HCT116 (cell line): ENCODE measurements at regions not wholly inside any gene's neighbourhood (a gene's known extent, or its start where the extent isn't known, plus 50 kb on each side); places are given as distances from the start of the nearest gene placed in this dataset.

Experiments
- ATAC-seq: fragments of 200-7000 bp; cut with Tn5 transposase; 2 replicates; pipeline ENCODE4 v1.9.1; 2020; ENCODE audit warnings: mild to moderate bottlenecking, moderate library complexity
- BruUV-seq: library from RNA; stranded (reverse); fragments of 400-500 nt; replicated peaks from 2 replicates; lab custom pipeline; 2021; lab: Mats Ljungman, UMichigan
- CTCF ChIA-PET: fragments of 300-600 bp; sonication (Branson Sonifier 250); formaldehyde crosslinking; loops from one replicate; lab custom pipeline; 2021; ENCODE audit warnings: antibody characterized with exemption; lab: Charles Lee
- POLR2A ChIA-PET: fragments of 300-600, 350-600 bp; sonication (Branson Sonifier 250); formaldehyde crosslinking; loops from one replicate; lab custom pipeline; 2021; ENCODE audit warnings: antibody characterized with exemption; lab: Charles Lee
- RAD21 ChIA-PET, 2 experiments: fragments of 300-600 bp; sonication (Branson Sonifier 250); formaldehyde crosslinking; loops; one replicate each; lab custom pipeline; 2023; ENCODE audit warnings: low total read pairs in 2 of 2; ENCODE audit not compliant: uncharacterized antibody in 2 of 2, unreplicated experiment in 2 of 2, low non-redundant PET in 1 of 2; lab: Charles Lee
- DNase-seq: peaks from one replicate; pipeline ENCODE4 v3.0.0-alpha.2; 2010; ENCODE audit warnings: low read depth, low spot score
- H2AFZ ChIP-seq: fragments of 200-600 bp; shearing (Covaris generic), sonication (generic); 2 replicates; pipeline ENCODE4 v1.6.1; 2017; ENCODE audit warnings: low read depth, mixed run types, mixed read lengths, antibody characterized with exemption, low read length; ENCODE audit not compliant: poor library complexity, severe bottlenecking
- H3K27ac ChIP-seq: 2 replicates; pipeline ENCODE4 v1.5.1; 2012; ENCODE audit warnings: low read depth, low read length
- H3K27me3 ChIP-seq: fragments of 200-600 bp; sonication (generic); 2 replicates; pipeline ENCODE4 v1.6.1; 2016; ENCODE audit warnings: mixed run types, low read length, mixed read lengths; ENCODE audit not compliant: insufficient read depth
- H3K36me3 ChIP-seq, 2 experiments: fragments of 200-500 bp in 1 of 2; fragments of 200-600 bp in 1 of 2; sonication (Bioruptor generic) in 1 of 2; sonication (generic) in 1 of 2; 2 replicates each; pipeline versions ENCODE4 v1.5.1 to v1.6.1; 2014 to 2016; ENCODE audit warnings: low read length in 2 of 2, inconsistent platforms in 1 of 2, mixed read lengths in 1 of 2, mixed run types in 1 of 2; ENCODE audit not compliant: insufficient read depth in 2 of 2, control insufficient read depth in 1 of 2
- H3K4me1 ChIP-seq, 2 experiments: fragments of 200-600 bp in 1 of 2; sonication (generic) in 1 of 2; 2 replicates each; pipeline versions ENCODE4 v1.5.1 to v1.6.1; 2012 to 2017; ENCODE audit warnings: low read length in 2 of 2, inconsistent platforms in 1 of 2, mild to moderate bottlenecking in 1 of 2, mixed read lengths in 1 of 2, mixed run types in 1 of 2, moderate library complexity in 1 of 2; ENCODE audit not compliant: insufficient read depth in 2 of 2, control insufficient read depth in 1 of 2
- H3K4me2 ChIP-seq: fragments of 200-600 bp; sonication (generic); 2 replicates; pipeline ENCODE4 v1.6.1; 2017; ENCODE audit warnings: mixed run types, low read length, mixed read lengths
- H3K4me3 ChIP-seq, 2 experiments: fragments of 200-600 bp in 1 of 2; sonication (generic) in 1 of 2; replicated peaks in 1 of 2; 2 replicates each; pipeline ENCODE4 v1.5.1; 2011 to 2016; ENCODE audit warnings: low read length in 2 of 2, control low read depth in 1 of 2, low read depth in 1 of 2, mild to moderate bottlenecking in 1 of 2, mixed read lengths in 1 of 2, mixed run types in 1 of 2
- H3K79me2 ChIP-seq: fragments of 200-600 bp; sonication (generic); 2 replicates; pipeline ENCODE4 v1.6.1; 2017; ENCODE audit warnings: mild to moderate bottlenecking, mixed run types, low read length, moderate library complexity, mixed read lengths; ENCODE audit not compliant: insufficient read depth
- H3K9ac ChIP-seq: fragments of 200-600 bp; sonication (generic); 2 replicates; pipeline ENCODE4 v1.6.1; 2016; ENCODE audit warnings: low read length, mixed read lengths
- H3K9me2 ChIP-seq: fragments of 200-600 bp; sonication (generic), shearing (Covaris generic); 2 replicates; pipeline ENCODE4 v1.6.1; 2017; ENCODE audit warnings: mixed run types, mild to moderate bottlenecking, moderate library complexity; ENCODE audit not compliant: insufficient read depth
- H3K9me3 ChIP-seq, 2 experiments: fragments of 200-500 bp in 1 of 2; fragments of 200-600 bp in 1 of 2; sonication (Bioruptor generic) in 1 of 2; sonication (generic) in 1 of 2; 2 replicates each; pipeline ENCODE4 v1.6.1; 2014 to 2017; ENCODE audit warnings: low read length in 2 of 2, mixed read lengths in 2 of 2, inconsistent platforms in 1 of 2, low read depth in 1 of 2, mild to moderate bottlenecking in 1 of 2, mixed run types in 1 of 2, moderate library complexity in 1 of 2; ENCODE audit not compliant: control insufficient read depth in 1 of 2, insufficient read depth in 1 of 2
- H4K20me1 ChIP-seq: fragments of 200-600 bp; sonication (generic), shearing (Covaris generic); 2 replicates; pipeline ENCODE4 v1.6.1; 2017; ENCODE audit warnings: mixed run types, mild to moderate bottlenecking, moderate library complexity; ENCODE audit not compliant: insufficient read depth
- CBX3 ChIP-seq: IDR thresholded peaks from 2 replicates; pipeline ENCODE4 v1.6.1; 2012; ENCODE audit warnings: low read depth
- CEBPB ChIP-seq: IDR thresholded peaks from 2 replicates; pipeline ENCODE4 v1.6.1; 2012; ENCODE audit warnings: low read depth
- CTCF ChIP-seq, 3 experiments: fragments of 200-600 bp in 1 of 3; sonication (generic) in 1 of 3; IDR thresholded peaks in 2 of 3; conservative IDR thresholded peaks in 1 of 3; 2 replicates each; pipeline ENCODE4 v1.5.1; 2012 to 2017; ENCODE audit warnings: low read depth in 2 of 3, low read length in 2 of 3, antibody characterized with exemption in 1 of 3, borderline replicate concordance in 1 of 3, control low read depth in 1 of 3, mild to moderate bottlenecking in 1 of 3, mixed read lengths in 1 of 3, mixed run types in 1 of 3, moderate library complexity in 1 of 3; ENCODE audit not compliant: insufficient read depth in 1 of 3
- ELF1 ChIP-seq: IDR thresholded peaks from 2 replicates; pipeline ENCODE4 v1.6.1; 2012; ENCODE audit warnings: low read depth, borderline replicate concordance
- EZH2phosphoT487 ChIP-seq: fragments of 200-600 bp; IDR thresholded peaks from 2 replicates; pipeline ENCODE4 v1.6.1; 2018; ENCODE audit warnings: antibody characterized with exemption, borderline replicate concordance
- FOSL1 ChIP-seq: IDR thresholded peaks from 2 replicates; pipeline ENCODE4 v1.6.1; 2012; ENCODE audit warnings: low read depth
- JUND ChIP-seq: IDR thresholded peaks from 2 replicates; pipeline ENCODE4 v1.6.1; 2012
- POLR2A ChIP-seq: IDR thresholded peaks from 2 replicates; pipeline ENCODE4 v1.7.0; 2011; ENCODE audit warnings: borderline replicate concordance; ENCODE audit not compliant: insufficient read depth, insufficient read length; ENCODE audit errors: extremely low read depth
- RAD21 ChIP-seq: IDR thresholded peaks from 2 replicates; pipeline ENCODE4 v1.6.1; 2012; ENCODE audit warnings: low read depth, mild to moderate bottlenecking
- REST ChIP-seq: IDR thresholded peaks from 2 replicates; pipeline ENCODE4 v1.6.1; 2012; ENCODE audit warnings: low read depth
- SIN3A ChIP-seq: IDR thresholded peaks from 2 replicates; pipeline ENCODE4 v1.6.1; 2012; ENCODE audit warnings: low read depth
- SP1 ChIP-seq: IDR thresholded peaks from 2 replicates; pipeline ENCODE4 v1.6.1; 2012; ENCODE audit warnings: low read depth
- SRF ChIP-seq: IDR thresholded peaks from 2 replicates; pipeline ENCODE4 v1.6.1; 2012; ENCODE audit warnings: low read depth
- TCF7L2 ChIP-seq: IDR thresholded peaks from 2 replicates; pipeline ENCODE4 v1.7.0; 2011; ENCODE audit warnings: borderline replicate concordance, inconsistent platforms; ENCODE audit not compliant: insufficient read depth, insufficient read length; ENCODE audit errors: extremely low read depth
- ZFX ChIP-seq: fragments of 450-650 bp; IDR thresholded peaks from 2 replicates; pipeline ENCODE4 v1.6.1; 2017
- intact Hi-C: fragments of 100-400 bp; cut with micrococcal nuclease; formaldehyde crosslinking; loops from 2 replicates; pipeline ENCODE4 v1.10.0; 2022

GRCh38 chr12:85688837-85689236 lies 147.4 kb downstream of the RASSF9 start:
- Histone ChIP-seq H3K27me3 (no peaks in the 10 kb centered on the region), H3K79me2 (no peaks in the 10 kb centered on the region), H3K9ac (no peak overlapping the region), H3K4me2 (no peak overlapping the region), H3K36me3 (no peaks in the 10 kb centered on the region), H3K9me2 (no peaks in the 10 kb centered on the region), H2AFZ (no peak overlapping the region), H4K20me1 (no peaks in the 10 kb centered on the region), H3K4me1 (no peaks in the 10 kb centered on the region), H3K4me3 (no peak overlapping the region), H3K27ac (no peak overlapping the region), H3K9me3 (no peaks in the 10 kb centered on the region)
- DNase-seq: no peak
- RAD21 ChIA-PET: no interaction called here
- CTCF ChIA-PET: no interaction called here
- ATAC-seq: no peak
- POLR2A ChIA-PET: no interaction called here
- no TSS peak for BruUV-seq
- TF ChIP-seq TCF7L2: no peak
- no peak for TF ChIP-seq JUND
- TF ChIP-seq EZH2phosphoT487: no peak
- TF ChIP-seq SIN3A: no peak
- TF ChIP-seq ELF1: no peak
- TF ChIP-seq SP1: no peak
- no peak for TF ChIP-seq POLR2A
- no peak for TF ChIP-seq REST
- no peak for TF ChIP-seq CEBPB
- intact Hi-C loops: no loop called here

GRCh38 chr12:85690146-85690545 lies 146.1 kb downstream of the RASSF9 start:
- RAD21 ChIA-PET: no interaction called here
- TF ChIP-seq CTCF (IDR thresholded peaks at IDR 0.05 in 2 of 3, conservative IDR thresholded peaks at IDR 0.05 in 1 of 3; ENCODE audit: borderline replicate concordance in 1 of 3, insufficient read depth in 1 of 3, low read depth in 2 of 3, low read length in 2 of 3) (no peak), JUND (no peak), CBX3 (no peak), SRF (no peak), ELF1 (no peak), SP1 (no peak), ZFX (no peak), CEBPB (no peak), FOSL1 (no peak), RAD21 (no peak), TCF7L2 (no peak)

More at GRCh38 chr12:85690146-85690545, 146.1 kb downstream of the RASSF9 start:
- no peak overlapping the region for H3K27ac ChIP-seq
- no peak overlapping the region for H3K4me3 ChIP-seq
- no peaks in the 10 kb centered on the region for H3K79me2 ChIP-seq
- no peak for DNase-seq
- H3K4me1 ChIP-seq: no peaks in the 10 kb centered on the region
- H2AFZ ChIP-seq: no peak overlapping the region
- H3K9me2 ChIP-seq: no peaks in the 10 kb centered on the region
- no peak for ATAC-seq
- CTCF ChIA-PET: no interaction called here
- POLR2A ChIA-PET: no interaction called here
- no peaks in the 10 kb centered on the region for H3K27me3 ChIP-seq
- no peaks in the 10 kb centered on the region for H4K20me1 ChIP-seq
- no peak overlapping the region for H3K9ac ChIP-seq
- no peaks in the 10 kb centered on the region for H3K9me3 ChIP-seq
- no peaks in the 10 kb centered on the region for H3K36me3 ChIP-seq
- no peak overlapping the region for H3K4me2 ChIP-seq
- intact Hi-C loops: no loop called here
- no TSS peak for BruUV-seq
